Motor neuron (in vitro differentiated cells): ENCODE measurements at regions not wholly inside any gene's neighbourhood (a gene's known extent, or its start where the extent isn't known, plus 50 kb on each side); places are given as distances from the start of the nearest gene placed in this dataset.
A peak's percentile ranks its signal among the peaks of the same experiment; 100 is the strongest.
"Not testable (repeated sequence)": the region's sequence is repeated elsewhere in the genome, so short reads cannot be mapped to it uniquely, and the experiment has no call there.

Experiments used
- ATAC-seq, 8 experiments: fragments of 200-7000 bp; cut with Tn5 transposase; replicated peaks in 6 of 8; 2 replicates each; pipeline ENCODE4 v1.8.0; 2021; ENCODE audit warnings: mild to moderate bottlenecking in 8 of 8, moderate library complexity in 8 of 8
- H3K27ac ChIP-seq, 2 donors: fragments of 250-450 bp; sonication (Bioruptor Pico); 2 replicates each; pipeline ENCODE4 v1.9.0; 2021; ENCODE audit warnings: antibody characterized with exemption in 2 of 2, mild to moderate bottlenecking in 2 of 2, moderate library complexity in 1 of 2
- H3K4me1 ChIP-seq, 2 donors: fragments of 250-450 bp; sonication (Bioruptor Pico); replicated peaks in 1 of 2; 2 replicates each; pipeline ENCODE4 v1.6.1; 2021; ENCODE audit warnings: antibody characterized with exemption in 2 of 2, mild to moderate bottlenecking in 2 of 2, moderate library complexity in 1 of 2
- H3K4me3 ChIP-seq, 5 donors: fragments of 250-450 bp; sonication (Bioruptor Pico); 2 replicates each; pipeline ENCODE4 v1.9.0; 2021; ENCODE audit warnings: antibody characterized with exemption in 5 of 5, mild to moderate bottlenecking in 5 of 5, moderate library complexity in 4 of 5
- WGBS, 10 experiments: fragments of 450-650 bp; shearing (Covaris generic); methylation state at CpG; one replicate each; pipeline ENCODE4 v1.0.0; 2022; 5-methylcytosine and 5-hydroxymethylcytosine counted together
- in situ Hi-C, 9 experiments: fragments of 400-800 bp; cut with MboI; loops; one replicate each; pipeline ENCODE4 v1.15.0; 2021; ENCODE audit warnings: low sequenced_read_pairs in 9 of 9, low pct_unique_long_range_greater_than_20kb in 2 of 9; ENCODE audit not compliant: unreplicated experiment in 9 of 9

- ATAC-seq, H3K27ac ChIP-seq, H3K4me1 ChIP-seq, in situ Hi-C loops, H3K4me3 ChIP-seq: not testable (repeated sequence)
- no CpG with 5 or more reads among the region's 9 CpGs for WGBS, 10 experiments
Observed at GRCh38 chr10:76815505-76815904, 822.1 kb downstream of the KCNMA1 start.

GRCh38 chr10:76811430-76811829 is 826.2 kb downstream of the KCNMA1 start:
- H3K27ac ChIP-seq, result no peak overlapping the region
- ATAC-seq, result no peak
- in situ Hi-C loops, result no loop called here

GRCh38 chr10:76788452-76788811 is 849.2 kb downstream of the KCNMA1 start:
- H3K4me3 ChIP-seq, result no peak overlapping the region
- ATAC-seq, result no peak
- H3K27ac ChIP-seq, result no peak overlapping the region
- H3K4me1 ChIP-seq, result peaks cover 12 to 18% of the 10 kb centered on the region in 2 donors
- WGBS, 10 experiments, result 19 to 100% (median 61%) methylated on average over 1 to 4 of the region's 4 CpGs
- in situ Hi-C loops, result no loop called here

More at GRCh38 chr10:76811430-76811829, 826.2 kb downstream of the KCNMA1 start:
- no peak overlapping the region for H3K4me3 ChIP-seq
- no peaks in the 10 kb centered on the region for H3K4me1 ChIP-seq

- Histone ChIP-seq H3K27ac (no peak overlapping the region), H3K4me1 (peaks cover 12 to 18% of the 10 kb centered on the region in 2 donors), H3K4me3 (no peak overlapping the region)
- in situ Hi-C loops, result no loop called here
- WGBS, 10 experiments, result 33 to 100% (median 88%) methylated on average over 1 to 3 of the region's 3 CpGs
- ATAC-seq, result peak in 5 of 8 experiments; percentile 27 to 89 (median 65)
Observed at GRCh38 chr10:76787746-76788451, 849.7 kb downstream of the KCNMA1 start.

GRCh38 chr10:76786504-76787072 is 851.0 kb downstream of the KCNMA1 start:
- Histone ChIP-seq H3K27ac (no peak overlapping the region), H3K4me3 (no peak overlapping the region), H3K4me1 (peaks cover 12 to 18% of the 10 kb centered on the region in 2 donors)
- peak in 5 of 8 experiments; percentile 67 to 93 (median 76) for ATAC-seq
- WGBS, 10 experiments, result 0 to 80% (median 56%) methylated on average over 1 to 4 of the region's 4 CpGs; no CpG with 5 or more reads in 1 of the 10 experiments
- in situ Hi-C loops, result no loop called here

GRCh38 chr10:76784076-76784475 is 853.5 kb downstream of the KCNMA1 start:
- WGBS, 10 experiments, result 17 to 100% (median 46%) methylated on average over 1 of the region's 1 CpG; no CpG with 5 or more reads in 4 of the 10 experiments
- Histone ChIP-seq H3K27ac (no peak overlapping the region), H3K4me1 (peaks cover 24 to 34% of the 10 kb centered on the region in 2 donors), H3K4me3 (no peak overlapping the region)
- in situ Hi-C loops, result no loop called here
- no peak for ATAC-seq

- 0 to 92% (median 62%) methylated on average over 1 to 5 of the region's 6 CpGs; no CpG with 5 or more reads in 1 of the 10 experiments for WGBS, 10 experiments
- peak overlapping the region in 1 of 2 donors; percentile 54 for H3K27ac ChIP-seq
- ATAC-seq, result no peak
- peaks cover 12 to 17% of the 10 kb centered on the region in 2 donors for H3K4me1 ChIP-seq
- in situ Hi-C loops, result no loop called here
- no peak overlapping the region for H3K4me3 ChIP-seq
Observed at GRCh38 chr10:76779796-76780301, 857.8 kb downstream of the KCNMA1 start.

GRCh38 chr10:76778914-76779795 is 858.5 kb downstream of the KCNMA1 start:
- Histone ChIP-seq H3K4me3 (no peak overlapping the region), H3K4me1 (peaks cover 12 to 17% of the 10 kb centered on the region in 2 donors), H3K27ac (peak overlapping the region in 1 of 2 donors; percentile 54)
- WGBS, 10 experiments, result 0 to 44% (median 27%) methylated on average over 1 to 10 of the region's 10 CpGs
- in situ Hi-C loops, result no loop called here
- ATAC-seq, result peak in 7 of 8 experiments; percentile 67 to 93 (median 88)

- no peak for ATAC-seq
- peaks cover 10% of the 10 kb centered on the region in 2 donors for H3K4me1 ChIP-seq
- no peak overlapping the region for H3K4me3 ChIP-seq
- WGBS, 10 experiments, result 80 to 100% (median 100%) methylated on average over 1 to 2 of the region's 4 CpGs; no CpG with 5 or more reads in 3 of the 10 experiments
- no peak overlapping the region for H3K27ac ChIP-seq
- in situ Hi-C loops, result no loop called here
Observed at GRCh38 chr10:76774987-76775603, 862.5 kb downstream of the KCNMA1 start.

GRCh38 chr10:76769582-76769981 is 868.0 kb downstream of the KCNMA1 start:
- in situ Hi-C loops, result no loop called here
- H3K4me3 ChIP-seq, result no peak overlapping the region
- no peak overlapping the region for H3K27ac ChIP-seq
- ATAC-seq, result peak in 3 of 8 experiments; percentile 24 to 95 (median 34)
- peaks cover 5 to 9% of the 10 kb centered on the region in 2 donors for H3K4me1 ChIP-seq

- 39 to 100% (median 86%) methylated on average over 1 to 2 of the region's 2 CpGs; no CpG with 5 or more reads in 3 of the 10 experiments for WGBS, 10 experiments
Observed at GRCh38 chr10:76769161-76769560, 868.4 kb downstream of the KCNMA1 start.

GRCh38 chr10:76766682-76767081 is 870.9 kb downstream of the KCNMA1 start:
- Histone ChIP-seq H3K4me1 (peaks cover 5 to 9% of the 10 kb centered on the region in 2 donors), H3K27ac (no peak overlapping the region), H3K4me3 (no peak overlapping the region)
- in situ Hi-C loops, result no loop called here
- WGBS, 10 experiments, result 35 to 100% (median 68%) methylated on average over 1 to 7 of the region's 7 CpGs; no CpG with 5 or more reads in 2 of the 10 experiments
- ATAC-seq, result peak in 4 of 8 experiments; percentile 13 to 62 (median 28)

More at GRCh38 chr10:76769161-76769560, 868.4 kb downstream of the KCNMA1 start:
- H3K4me1 ChIP-seq, result peaks cover 5 to 9% of the 10 kb centered on the region in 2 donors
- in situ Hi-C loops, result no loop called here
- no peak overlapping the region for H3K4me3 ChIP-seq
- no peak overlapping the region for H3K27ac ChIP-seq
- no peak for ATAC-seq
